K562 (cell line): ENCODE measurements at regions not wholly inside any gene's neighbourhood (a gene's known extent, or its start where the extent isn't known, plus 50 kb on each side); places are given as distances from the start of the nearest gene placed in this dataset.

ENCODE experiments used
- BRD9 ChIP-seq: fragments of 450-650 bp; IDR thresholded peaks from 2 replicates; pipeline ENCODE4 v1.6.1; 2018; ENCODE audit warnings: low read depth; ENCODE audit not compliant: partially characterized antibody
- CREB1 ChIP-seq, 2 experiments: sonication (generic) in 1 of 2; formaldehyde crosslinking in 1 of 2; IDR thresholded peaks; 2 replicates each; pipeline versions ENCODE4 v1.6.1 to v1.8.0; 2012 to 2022; ENCODE audit warnings: inconsistent platforms in 1 of 2, mild to moderate bottlenecking in 1 of 2, missing genetic modification reagents in 1 of 2, moderate library complexity in 1 of 2
- DLX4 ChIP-seq: fragments of 250-450 bp; sonication (Bioruptor Pico); IDR thresholded peaks from 2 replicates; pipeline ENCODE4 v1.6.1; 2021; ENCODE audit warnings: mild to moderate bottlenecking
- GTF2F1 ChIP-seq: IDR thresholded peaks from 2 replicates; pipeline ENCODE4 v1.6.1; 2011; ENCODE audit warnings: low read depth, low read length, improper control_type of control experiment
- JUN ChIP-seq, 2 experiments: sonication (generic) in 1 of 2; formaldehyde crosslinking in 1 of 2; IDR thresholded peaks; 2 replicates each; pipeline versions ENCODE4 v1.6.1 to v1.8.0; 2012 to 2022; ENCODE audit warnings: borderline replicate concordance in 2 of 2, mild to moderate bottlenecking in 2 of 2, improper control_type of control experiment in 1 of 2, low read depth in 1 of 2, low read length in 1 of 2, missing genetic modification reagents in 1 of 2
- L3MBTL2 ChIP-seq: fragments of 450-650 bp; IDR thresholded peaks from 2 replicates; pipeline ENCODE4 v1.6.1; 2016; ENCODE audit warnings: mild to moderate bottlenecking, moderate library complexity
- NFYB ChIP-seq: IDR thresholded peaks from 2 replicates; pipeline ENCODE4 v1.6.1; 2011; ENCODE audit warnings: mild to moderate bottlenecking, moderate library complexity; ENCODE audit not compliant: insufficient read length; ENCODE audit errors: extremely low read depth
- REST ChIP-seq, 2 experiments: fragments of 450-650 bp; formaldehyde crosslinking in 1 of 2; IDR thresholded peaks; 2 replicates each; pipeline versions ENCODE4 v1.4.0 to v1.6.1; 2014 to 2020; ENCODE audit warnings: mild to moderate bottlenecking in 2 of 2, borderline replicate concordance in 1 of 2, low read depth in 1 of 2
- TCF7L2 ChIP-seq: fragments of 150-350 bp; IDR thresholded peaks from 2 replicates; pipeline ENCODE4 v1.6.1; 2016; ENCODE audit warnings: low read depth, mild to moderate bottlenecking, low read length, moderate library complexity
- TCFL5 ChIP-seq: fragments of 250-450 bp; sonication (Bioruptor Pico); conservative IDR thresholded peaks from 2 replicates; pipeline ENCODE4 v1.6.1; 2021; ENCODE audit warnings: mild to moderate bottlenecking, moderate library complexity, matching md5 sums
- TEAD2 ChIP-seq: fragments of 450-650 bp; IDR thresholded peaks from 2 replicates; pipeline ENCODE4 v1.6.1; 2016; ENCODE audit warnings: missing genetic modification characterization, control low read depth, missing compliant biosample characterization
- TRIM28 ChIP-seq: fragments of 450-650 bp; IDR thresholded peaks from 2 replicates; pipeline ENCODE4 v1.6.1; 2017
- ZKSCAN1 ChIP-seq: fragments of 150-350 bp; IDR thresholded peaks from 2 replicates; pipeline ENCODE4 v1.6.1; 2016; ENCODE audit warnings: low read depth, low read length

GRCh38 chr7:130896898-130897514 is 163.0 kb upstream of the KLF14 start (continued):
- TF ChIP-seq CREB1 (IDR thresholded peaks at IDR 0.05), result peak; percentile 15; the same call in 1 of the 2 replicates
- TF ChIP-seq CREB1 (CRISPR knock-in tag; IDR thresholded peaks at IDR 0.05), result no peak
- TF ChIP-seq ZKSCAN1, result peak; percentile 46; the same call in 1 of the 2 replicates
- peak; percentile 68; the same call in 1 of the 2 replicates for TF ChIP-seq GTF2F1
- peak; percentile 87 for TF ChIP-seq L3MBTL2
- TF ChIP-seq TEAD2 (tag), result 0 out of 2 replicates have a peak, but pooled peaks have one; percentile 23
- peak; percentile 56; the same call in 1 of the 2 replicates for TF ChIP-seq JUN (IDR thresholded peaks at IDR 0.05; ENCODE audit: borderline replicate concordance, low read depth, low read length)
- no peak; the same call in 1 of the 2 replicates for TF ChIP-seq JUN (CRISPR knock-in tag; IDR thresholded peaks at IDR 0.05; ENCODE audit: borderline replicate concordance)
- peak; percentile 96 for TF ChIP-seq REST (IDR thresholded peaks at IDR 0.05; ENCODE audit: borderline replicate concordance)
- no peak for TF ChIP-seq REST (CRISPR knock-in tag; IDR thresholded peaks at IDR 0.05; ENCODE audit: low read depth)
- no peak for TF ChIP-seq BRD9
- TF ChIP-seq TRIM28, result peak; percentile 67; the same call in 1 of the 2 replicates
- TF ChIP-seq TCFL5, result no peak
- no peak for TF ChIP-seq DLX4 (CRISPR knock-in tag)
- no peak for TF ChIP-seq NFYB
- 0 out of 2 replicates have a peak, but pooled peaks have one; percentile 6 for TF ChIP-seq TCF7L2
